ENCODE measurements at regions not wholly inside any gene's neighbourhood (a gene's known extent, or its start where the extent isn't known, plus 50 kb on each side); places are given as distances from the start of the nearest gene placed in this dataset.

DNA sequence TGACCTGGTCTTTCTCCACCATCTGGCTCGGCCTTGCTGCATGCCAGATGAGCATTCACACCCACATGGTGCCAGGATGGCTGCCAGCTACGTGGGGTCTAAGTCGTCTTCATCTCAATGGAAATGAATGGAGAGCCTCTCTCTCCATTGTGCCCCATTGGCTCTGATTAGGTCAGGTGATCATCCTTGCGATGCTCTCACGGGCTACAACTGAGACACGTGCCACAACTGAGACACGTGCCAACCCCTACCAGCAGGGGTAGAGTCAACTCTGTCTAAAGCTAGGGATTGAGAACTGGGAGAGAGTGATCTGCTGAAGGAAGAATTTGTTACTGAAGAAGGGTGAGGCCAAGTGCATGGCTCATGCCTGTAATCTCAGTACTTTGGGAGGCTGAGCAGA lies 67.3 kb upstream of the RALY start:
- TF ChIP-seq, protein P1, sequence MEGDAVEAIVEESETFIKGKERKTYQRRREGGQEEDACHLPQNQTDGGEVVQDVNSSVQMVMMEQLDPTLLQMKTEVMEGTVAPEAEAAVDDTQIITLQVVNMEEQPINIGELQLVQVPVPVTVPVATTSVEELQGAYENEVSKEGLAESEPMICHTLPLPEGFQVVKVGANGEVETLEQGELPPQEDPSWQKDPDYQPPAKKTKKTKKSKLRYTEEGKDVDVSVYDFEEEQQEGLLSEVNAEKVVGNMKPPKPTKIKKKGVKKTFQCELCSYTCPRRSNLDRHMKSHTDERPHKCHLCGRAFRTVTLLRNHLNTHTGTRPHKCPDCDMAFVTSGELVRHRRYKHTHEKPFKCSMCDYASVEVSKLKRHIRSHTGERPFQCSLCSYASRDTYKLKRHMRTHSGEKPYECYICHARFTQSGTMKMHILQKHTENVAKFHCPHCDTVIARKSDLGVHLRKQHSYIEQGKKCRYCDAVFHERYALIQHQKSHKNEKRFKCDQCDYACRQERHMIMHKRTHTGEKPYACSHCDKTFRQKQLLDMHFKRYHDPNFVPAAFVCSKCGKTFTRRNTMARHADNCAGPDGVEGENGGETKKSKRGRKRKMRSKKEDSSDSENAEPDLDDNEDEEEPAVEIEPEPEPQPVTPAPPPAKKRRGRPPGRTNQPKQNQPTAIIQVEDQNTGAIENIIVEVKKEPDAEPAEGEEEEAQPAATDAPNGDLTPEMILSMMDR (IDR thresholded peaks at IDR 0.05): no peak
- TF ChIP-seq EP300 (IDR thresholded peaks at IDR 0.05; ENCODE audit: low read depth) (no peak), POLR2A (IDR thresholded peaks at IDR 0.05) (no peak), POLR2AphosphoS5 (IDR thresholded peaks at IDR 0.05) (no peak)
